ENCODE measurements at regions not wholly inside any gene's neighbourhood (a gene's known extent, or its start where the extent isn't known, plus 50 kb on each side); places are given as distances from the start of the nearest gene placed in this dataset.

DNA sequence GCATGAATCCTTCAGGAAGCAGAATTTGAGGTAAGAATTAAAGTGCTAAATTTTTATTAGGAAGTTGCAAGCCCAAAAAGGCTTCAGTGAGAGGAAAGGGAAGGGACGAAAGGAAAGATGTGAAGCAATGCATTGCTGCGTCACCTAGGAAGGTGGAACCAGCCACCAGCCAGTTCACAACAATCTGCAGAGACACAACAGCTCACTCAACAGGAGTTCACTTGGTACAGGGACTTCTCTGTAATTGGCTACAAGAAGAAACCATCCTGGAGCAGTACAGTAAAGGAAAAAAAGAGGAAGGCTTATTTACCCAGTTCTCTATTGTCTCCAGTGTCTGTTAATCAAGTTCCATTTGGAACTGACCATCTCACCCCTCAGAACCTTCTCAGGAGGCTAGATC is 157.6 kb downstream of the HNRNPD start:
- Histone ChIP-seq H3F3A (ENCODE audit: insufficient read depth, low read length, poor library complexity, severe bottlenecking) (no peaks in the 10 kb centered on the region), H3K9me2 (ENCODE audit: insufficient read depth, low read length) (no peaks in the 10 kb centered on the region), H3K36me3 (ENCODE audit: insufficient read depth, low read length) (no peaks in the 10 kb centered on the region), H4K20me1 (ENCODE audit: insufficient read depth) (no peaks in the 10 kb centered on the region), H3K9me3 (ENCODE audit: low read length) (no peaks in the 10 kb centered on the region), H3K27ac (ENCODE audit: low read length) (no peak overlapping the region), H3K9ac (ENCODE audit: low read length) (no peak overlapping the region), H2AFZ (ENCODE audit: low read depth, low read length) (no peak overlapping the region), H3K27me3 (ENCODE audit: insufficient read depth, low read depth, low read length) (no peaks in the 10 kb centered on the region), H3K4me3 (ENCODE audit: low read length) (no peak overlapping the region), H3K4me2 (ENCODE audit: low read length) (no peak overlapping the region), H3K79me2 (replicated peaks; ENCODE audit: insufficient read depth, low read length) (no peaks in the 10 kb centered on the region)
- TF ChIP-seq RAD21 (conservative IDR thresholded peaks at IDR 0.05), result no peak
- no peak for TF ChIP-seq MXI1 (conservative IDR thresholded peaks at IDR 0.05; ENCODE audit: poor library complexity, severe bottlenecking)

DNA sequence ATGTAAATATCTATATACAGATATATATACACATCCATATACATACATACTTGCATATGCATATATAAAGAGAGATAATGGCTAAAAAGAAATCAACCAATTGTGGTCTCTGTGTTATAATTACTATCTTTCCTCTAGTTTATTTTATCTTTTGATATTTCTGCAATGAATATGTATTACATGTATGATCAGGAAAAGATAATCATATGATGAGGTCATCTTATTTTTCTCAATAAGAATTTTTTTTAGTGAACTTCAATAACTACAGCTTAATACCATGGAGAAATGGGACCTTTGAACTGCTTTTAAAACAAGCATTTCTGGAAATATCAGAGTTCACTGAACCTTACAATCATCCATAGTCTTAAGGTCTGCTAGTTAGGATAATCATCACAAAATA is 158.0 kb downstream of the HNRNPD start:
- Histone ChIP-seq H3K4me2 (ENCODE audit: low read length) (no peak overlapping the region), H3K27me3 (ENCODE audit: insufficient read depth, low read depth, low read length) (no peaks in the 10 kb centered on the region)
- TF ChIP-seq POLR2AphosphoS5 (IDR thresholded peaks at IDR 0.05), result no peak
- TF ChIP-seq, protein P1, sequence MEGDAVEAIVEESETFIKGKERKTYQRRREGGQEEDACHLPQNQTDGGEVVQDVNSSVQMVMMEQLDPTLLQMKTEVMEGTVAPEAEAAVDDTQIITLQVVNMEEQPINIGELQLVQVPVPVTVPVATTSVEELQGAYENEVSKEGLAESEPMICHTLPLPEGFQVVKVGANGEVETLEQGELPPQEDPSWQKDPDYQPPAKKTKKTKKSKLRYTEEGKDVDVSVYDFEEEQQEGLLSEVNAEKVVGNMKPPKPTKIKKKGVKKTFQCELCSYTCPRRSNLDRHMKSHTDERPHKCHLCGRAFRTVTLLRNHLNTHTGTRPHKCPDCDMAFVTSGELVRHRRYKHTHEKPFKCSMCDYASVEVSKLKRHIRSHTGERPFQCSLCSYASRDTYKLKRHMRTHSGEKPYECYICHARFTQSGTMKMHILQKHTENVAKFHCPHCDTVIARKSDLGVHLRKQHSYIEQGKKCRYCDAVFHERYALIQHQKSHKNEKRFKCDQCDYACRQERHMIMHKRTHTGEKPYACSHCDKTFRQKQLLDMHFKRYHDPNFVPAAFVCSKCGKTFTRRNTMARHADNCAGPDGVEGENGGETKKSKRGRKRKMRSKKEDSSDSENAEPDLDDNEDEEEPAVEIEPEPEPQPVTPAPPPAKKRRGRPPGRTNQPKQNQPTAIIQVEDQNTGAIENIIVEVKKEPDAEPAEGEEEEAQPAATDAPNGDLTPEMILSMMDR (IDR thresholded peaks at IDR 0.05; ENCODE audit: poor library complexity, severe bottlenecking), result no peak

DNA sequence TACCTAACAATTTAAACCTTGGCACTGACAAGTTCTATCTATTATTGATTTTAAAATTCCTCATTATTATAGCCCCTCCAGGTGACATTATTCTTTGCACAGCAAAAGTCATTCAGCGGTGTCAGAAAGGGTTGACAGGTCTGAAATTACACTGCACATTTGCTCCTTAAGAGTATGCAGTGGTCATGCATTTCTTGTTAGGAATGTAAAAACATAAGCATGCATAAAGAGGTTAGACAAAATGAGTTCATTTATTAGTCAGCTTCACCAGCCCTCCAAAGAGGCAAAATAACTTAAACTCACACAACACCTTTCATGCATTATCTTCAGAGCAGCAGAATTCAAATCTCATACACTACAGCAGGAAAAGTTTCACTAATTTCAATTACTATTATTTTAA is 158.8 kb downstream of the HNRNPD start:
- Histone ChIP-seq H3K36me3 (ENCODE audit: insufficient read depth, low read length) (no peaks in the 10 kb centered on the region), H3K4me3 (ENCODE audit: low read length) (no peak overlapping the region), H3K79me2 (replicated peaks; ENCODE audit: insufficient read depth, low read length) (no peaks in the 10 kb centered on the region), H3K9me2 (ENCODE audit: insufficient read depth, low read length) (no peaks in the 10 kb centered on the region), H3K9me3 (ENCODE audit: low read length) (no peaks in the 10 kb centered on the region), H2AFZ (ENCODE audit: low read depth, low read length) (no peak overlapping the region), H4K20me1 (ENCODE audit: insufficient read depth) (no peaks in the 10 kb centered on the region), H3K9ac (ENCODE audit: low read length) (no peak overlapping the region), H3K4me2 (ENCODE audit: low read length) (no peak overlapping the region), H3K27ac (ENCODE audit: low read length) (no peak overlapping the region), H3K27me3 (ENCODE audit: insufficient read depth, low read depth, low read length) (no peaks in the 10 kb centered on the region), H3F3A (ENCODE audit: insufficient read depth, low read length, poor library complexity, severe bottlenecking) (no peaks in the 10 kb centered on the region)
- no peak for TF ChIP-seq EP300 (conservative IDR thresholded peaks at IDR 0.05; ENCODE audit: poor library complexity, severe bottlenecking)
- TF ChIP-seq SMC3 (conservative IDR thresholded peaks at IDR 0.05; ENCODE audit: poor library complexity), result no peak
- no peak for TF ChIP-seq RAD21 (conservative IDR thresholded peaks at IDR 0.05)
- no peak for TF ChIP-seq EZH2 (IDR thresholded peaks at IDR 0.05; ENCODE audit: borderline replicate concordance, insufficient read depth, low read length, poor library complexity, severe bottlenecking)
- no peak for TF ChIP-seq MXI1 (conservative IDR thresholded peaks at IDR 0.05; ENCODE audit: poor library complexity, severe bottlenecking)
- TF ChIP-seq, protein P2, sequence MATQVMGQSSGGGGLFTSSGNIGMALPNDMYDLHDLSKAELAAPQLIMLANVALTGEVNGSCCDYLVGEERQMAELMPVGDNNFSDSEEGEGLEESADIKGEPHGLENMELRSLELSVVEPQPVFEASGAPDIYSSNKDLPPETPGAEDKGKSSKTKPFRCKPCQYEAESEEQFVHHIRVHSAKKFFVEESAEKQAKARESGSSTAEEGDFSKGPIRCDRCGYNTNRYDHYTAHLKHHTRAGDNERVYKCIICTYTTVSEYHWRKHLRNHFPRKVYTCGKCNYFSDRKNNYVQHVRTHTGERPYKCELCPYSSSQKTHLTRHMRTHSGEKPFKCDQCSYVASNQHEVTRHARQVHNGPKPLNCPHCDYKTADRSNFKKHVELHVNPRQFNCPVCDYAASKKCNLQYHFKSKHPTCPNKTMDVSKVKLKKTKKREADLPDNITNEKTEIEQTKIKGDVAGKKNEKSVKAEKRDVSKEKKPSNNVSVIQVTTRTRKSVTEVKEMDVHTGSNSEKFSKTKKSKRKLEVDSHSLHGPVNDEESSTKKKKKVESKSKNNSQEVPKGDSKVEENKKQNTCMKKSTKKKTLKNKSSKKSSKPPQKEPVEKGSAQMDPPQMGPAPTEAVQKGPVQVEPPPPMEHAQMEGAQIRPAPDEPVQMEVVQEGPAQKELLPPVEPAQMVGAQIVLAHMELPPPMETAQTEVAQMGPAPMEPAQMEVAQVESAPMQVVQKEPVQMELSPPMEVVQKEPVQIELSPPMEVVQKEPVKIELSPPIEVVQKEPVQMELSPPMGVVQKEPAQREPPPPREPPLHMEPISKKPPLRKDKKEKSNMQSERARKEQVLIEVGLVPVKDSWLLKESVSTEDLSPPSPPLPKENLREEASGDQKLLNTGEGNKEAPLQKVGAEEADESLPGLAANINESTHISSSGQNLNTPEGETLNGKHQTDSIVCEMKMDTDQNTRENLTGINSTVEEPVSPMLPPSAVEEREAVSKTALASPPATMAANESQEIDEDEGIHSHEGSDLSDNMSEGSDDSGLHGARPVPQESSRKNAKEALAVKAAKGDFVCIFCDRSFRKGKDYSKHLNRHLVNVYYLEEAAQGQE (IDR thresholded peaks at IDR 0.05; ENCODE audit: borderline replicate concordance), result no peak
- no peak for TF ChIP-seq POLR2AphosphoS5 (IDR thresholded peaks at IDR 0.05)
- no peak for TF ChIP-seq TAF1 (IDR thresholded peaks at IDR 0.05; ENCODE audit: low read depth)

More for the DNA sequence above, 158.0 kb downstream of the HNRNPD start:
- Histone ChIP-seq H3K27ac (ENCODE audit: low read length) (no peak overlapping the region), H3K36me3 (ENCODE audit: insufficient read depth, low read length) (no peaks in the 10 kb centered on the region), H3K79me2 (replicated peaks; ENCODE audit: insufficient read depth, low read length) (no peaks in the 10 kb centered on the region), H4K20me1 (ENCODE audit: insufficient read depth) (no peaks in the 10 kb centered on the region), H3K9me3 (ENCODE audit: low read length) (no peaks in the 10 kb centered on the region), H3K4me3 (ENCODE audit: low read length) (no peak overlapping the region), H3K9ac (ENCODE audit: low read length) (no peak overlapping the region), H3K9me2 (ENCODE audit: insufficient read depth, low read length) (no peaks in the 10 kb centered on the region), H3F3A (ENCODE audit: insufficient read depth, low read length, poor library complexity, severe bottlenecking) (no peaks in the 10 kb centered on the region), H2AFZ (ENCODE audit: low read depth, low read length) (no peak overlapping the region)
